Right ventricle myocardium superior (tissue), 1 donor: ENCODE measurements at regions not wholly inside any gene's neighbourhood (a gene's known extent, or its start where the extent isn't known, plus 50 kb on each side); places are given as distances from the start of the nearest gene placed in this dataset.
"Not testable (repeated sequence)": the region's sequence is repeated elsewhere in the genome, so short reads cannot be mapped to it uniquely, and the experiment has no call there.

ENCODE experiments used
- ATAC-seq: fragments of 200-7000 bp; cut with Tn5 transposase; one replicate; pipeline ENCODE4 v1.9.1; 2020; ENCODE audit warnings: mild to moderate bottlenecking; ENCODE audit not compliant: poor library complexity
- DNase-seq: peaks from one replicate; pipeline ENCODE4 v3.0.0-alpha.2; 2020
- intact Hi-C: fragments of 100-400 bp; cut with DNase I; formaldehyde crosslinking; loops from one replicate; pipeline ENCODE4 v1.11.2; 2022
- donor health status: DM: no; HTN: yes; CAD: no; lungs with severe emphysema.

- intact Hi-C loops = no loop called here
- DNase-seq (no peak), ATAC-seq (peak; percentile 73)
Observed at GRCh38 chr12:33587784-33588712, 148.4 kb upstream of the SYT10 start.

GRCh38 chr12:33588725-33589405 lies 149.2 kb upstream of the SYT10 start:
- intact Hi-C loops = no loop called here
- ATAC-seq (peak; percentile 29), DNase-seq (no peak)

- DNase-seq = no peak
- no peak for ATAC-seq
- intact Hi-C loops = no loop called here
Observed at GRCh38 chr12:33589576-33590114, 150.0 kb upstream of the SYT10 start.

GRCh38 chr12:33593753-33594152 lies 154.1 kb upstream of the SYT10 start:
- ATAC-seq = no peak
- intact Hi-C loops = no loop called here
- DNase-seq = no peak

- ATAC-seq = no peak
- intact Hi-C loops = no loop called here
- DNase-seq = no peak
Observed at GRCh38 chr12:33596061-33596460, 156.4 kb upstream of the SYT10 start.

- DNase-seq = no peak
- intact Hi-C loops = no loop called here
- no peak for ATAC-seq
Observed at GRCh38 chr12:33596814-33597213, 157.2 kb upstream of the SYT10 start.

GRCh38 chr12:33602515-33602914 lies 162.9 kb upstream of the SYT10 start:
- no peak for ATAC-seq
- intact Hi-C loops = no loop called here
- no peak for DNase-seq

- no peak for ATAC-seq
- intact Hi-C loops = no loop called here
Observed at GRCh38 chr12:33605757-33606156, 166.1 kb upstream of the SYT10 start.

GRCh38 chr12:33609910-33610309 lies 170.3 kb upstream of the SYT10 start:
- intact Hi-C loops = no loop called here
- DNase-seq (no peak), ATAC-seq (no peak)

More at GRCh38 chr12:33605757-33606156, 166.1 kb upstream of the SYT10 start:
- DNase-seq = no peak

- ATAC-seq = no peak
- no peak for DNase-seq
- intact Hi-C loops = no loop called here
Observed at GRCh38 chr12:33614630-33615029, 175.0 kb upstream of the SYT10 start.

GRCh38 chr12:33617218-33617617 lies 177.6 kb upstream of the SYT10 start:
- DNase-seq (no peak), ATAC-seq (no peak)
- intact Hi-C loops = no loop called here

- intact Hi-C loops = no loop called here
- DNase-seq (no peak), ATAC-seq (no peak)
Observed at GRCh38 chr12:33628087-33628486, 188.5 kb upstream of the SYT10 start.

GRCh38 chr12:33634544-33634943 lies 194.9 kb upstream of the SYT10 start:
- ATAC-seq = no peak
- intact Hi-C loops = no loop called here
- DNase-seq = no peak

- DNase-seq, ATAC-seq, intact Hi-C loops: not testable (repeated sequence)
Observed at GRCh38 chr12:33636930-33637329, 197.3 kb upstream of the SYT10 start.

- DNase-seq = no peak
- no peak for ATAC-seq
- intact Hi-C loops = no loop called here
Observed at GRCh38 chr12:33639975-33640374, 200.4 kb upstream of the SYT10 start.

GRCh38 chr12:33649992-33650391 lies 210.4 kb upstream of the SYT10 start:
- intact Hi-C loops = no loop called here
- DNase-seq (no peak), ATAC-seq (no peak)

- intact Hi-C loops = no loop called here
- ATAC-seq (no peak), DNase-seq (no peak)
Observed at GRCh38 chr12:33650832-33651231, 211.2 kb upstream of the SYT10 start.

- ATAC-seq = no peak
- intact Hi-C loops = no loop called here
- no peak for DNase-seq
Observed at GRCh38 chr12:33653362-33653761, 213.7 kb upstream of the SYT10 start.

- ATAC-seq (no peak), DNase-seq (no peak)
- intact Hi-C loops = no loop called here
Observed at GRCh38 chr12:33654313-33654712, 214.7 kb upstream of the SYT10 start.
